WTC11 (cell line): ENCODE measurements at regions not wholly inside any gene's neighbourhood (a gene's known extent, or its start where the extent isn't known, plus 50 kb on each side); places are given as distances from the start of the nearest gene placed in this dataset.

Source experiments
- ELF4 ChIP-seq: sonication (generic); formaldehyde crosslinking; IDR thresholded peaks from 2 replicates; pipeline ENCODE4 v1.8.1; 2022; ENCODE audit warnings: low read depth, mild to moderate bottlenecking, moderate library complexity, missing genetic modification reagents
- JUN ChIP-seq: sonication (generic); formaldehyde crosslinking; IDR thresholded peaks from 2 replicates; pipeline ENCODE4 v1.8.0; 2023; ENCODE audit warnings: mild to moderate bottlenecking, missing genetic modification reagents
- NR3C1 ChIP-seq: sonication (generic); formaldehyde crosslinking; conservative IDR thresholded peaks from 2 replicates; pipeline ENCODE4 v1.8.1; 2023; ENCODE audit warnings: low read depth, mild to moderate bottlenecking, missing genetic modification reagents
- STAT6 ChIP-seq: sonication (generic); formaldehyde crosslinking; conservative IDR thresholded peaks from 2 replicates; pipeline ENCODE4 v1.8.1; 2023; ENCODE audit warnings: mild to moderate bottlenecking, low read depth, missing genetic modification reagents, moderate library complexity
- TCF7 ChIP-seq: sonication (generic); formaldehyde crosslinking; IDR thresholded peaks from 2 replicates; pipeline ENCODE4 v1.8.0; 2022; ENCODE audit warnings: mild to moderate bottlenecking, low read depth, missing genetic modification reagents, moderate library complexity
- USF1 ChIP-seq: sonication (generic); formaldehyde crosslinking; IDR thresholded peaks from 2 replicates; pipeline ENCODE4 v1.8.0; 2022; ENCODE audit warnings: mild to moderate bottlenecking, missing genetic modification reagents
- ZBTB43 ChIP-seq: sonication (generic); formaldehyde crosslinking; IDR thresholded peaks from 2 replicates; pipeline ENCODE4 v1.8.1; 2023; ENCODE audit warnings: mild to moderate bottlenecking, missing genetic modification reagents
- ZNF121 ChIP-seq: sonication (generic); formaldehyde crosslinking; IDR thresholded peaks from 2 replicates; pipeline ENCODE4 v1.8.0; 2023; ENCODE audit warnings: missing genetic modification reagents
- TF ChIP-seq, protein P1 (sequence below): sonication (generic); formaldehyde crosslinking; conservative IDR thresholded peaks from 2 replicates; pipeline ENCODE4 v1.8.1; 2022; ENCODE audit warnings: mild to moderate bottlenecking, missing genetic modification reagents
- TF ChIP-seq, protein P2 (sequence below): fragments of 200-600 bp; IDR thresholded peaks from 2 replicates; pipeline ENCODE4 v1.8.0; 2022; ENCODE audit warnings: antibody characterized with exemption

- TF ChIP-seq, protein P1, sequence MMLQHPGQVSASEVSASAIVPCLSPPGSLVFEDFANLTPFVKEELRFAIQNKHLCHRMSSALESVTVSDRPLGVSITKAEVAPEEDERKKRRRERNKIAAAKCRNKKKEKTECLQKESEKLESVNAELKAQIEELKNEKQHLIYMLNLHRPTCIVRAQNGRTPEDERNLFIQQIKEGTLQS (CRISPR knock-in tag), result no peak
- TF ChIP-seq, protein P2, sequence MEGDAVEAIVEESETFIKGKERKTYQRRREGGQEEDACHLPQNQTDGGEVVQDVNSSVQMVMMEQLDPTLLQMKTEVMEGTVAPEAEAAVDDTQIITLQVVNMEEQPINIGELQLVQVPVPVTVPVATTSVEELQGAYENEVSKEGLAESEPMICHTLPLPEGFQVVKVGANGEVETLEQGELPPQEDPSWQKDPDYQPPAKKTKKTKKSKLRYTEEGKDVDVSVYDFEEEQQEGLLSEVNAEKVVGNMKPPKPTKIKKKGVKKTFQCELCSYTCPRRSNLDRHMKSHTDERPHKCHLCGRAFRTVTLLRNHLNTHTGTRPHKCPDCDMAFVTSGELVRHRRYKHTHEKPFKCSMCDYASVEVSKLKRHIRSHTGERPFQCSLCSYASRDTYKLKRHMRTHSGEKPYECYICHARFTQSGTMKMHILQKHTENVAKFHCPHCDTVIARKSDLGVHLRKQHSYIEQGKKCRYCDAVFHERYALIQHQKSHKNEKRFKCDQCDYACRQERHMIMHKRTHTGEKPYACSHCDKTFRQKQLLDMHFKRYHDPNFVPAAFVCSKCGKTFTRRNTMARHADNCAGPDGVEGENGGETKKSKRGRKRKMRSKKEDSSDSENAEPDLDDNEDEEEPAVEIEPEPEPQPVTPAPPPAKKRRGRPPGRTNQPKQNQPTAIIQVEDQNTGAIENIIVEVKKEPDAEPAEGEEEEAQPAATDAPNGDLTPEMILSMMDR, result no peak
- TF ChIP-seq ELF4 (CRISPR knock-in tag) (no peak), TCF7 (CRISPR knock-in tag) (no peak), ZNF121 (no peak), STAT6 (CRISPR knock-in tag) (no peak), NR3C1 (no peak), USF1 (CRISPR knock-in tag) (no peak), JUN (no peak), ZBTB43 (no peak)
These were observed 190.1 kb upstream of the GPRIN3 start for GRCh38 chr4:89497517-89498308.
